HEK293 (cell line): ENCODE measurements at regions not wholly inside any gene's neighbourhood (a gene's known extent, or its start where the extent isn't known, plus 50 kb on each side); places are given as distances from the start of the nearest gene placed in this dataset.
"Not testable (repeated sequence)": the region's sequence is repeated elsewhere in the genome, so short reads cannot be mapped to it uniquely, and the experiment has no call there.

Experiments used
- KLF16 ChIP-seq: fragments of 450-650 bp; formaldehyde crosslinking; IDR thresholded peaks from 2 replicates; pipeline ENCODE4 v1.5.1; 2017; ENCODE audit warnings: missing biosample characterization, missing genetic modification characterization
- KLF7 ChIP-seq: fragments of 450-650 bp; formaldehyde crosslinking; IDR thresholded peaks from 2 replicates; pipeline ENCODE4 v1.5.1; 2016; ENCODE audit warnings: missing biosample characterization, missing genetic modification characterization, borderline replicate concordance
- ZBTB48 ChIP-seq: fragments of 450-650 bp; formaldehyde crosslinking; IDR thresholded peaks from 2 replicates; pipeline ENCODE4 v1.5.1; 2016; ENCODE audit warnings: missing biosample characterization, missing genetic modification characterization
- ZEB2 ChIP-seq: fragments of 450-650 bp; formaldehyde crosslinking; IDR thresholded peaks from 2 replicates; pipeline ENCODE4 v1.5.1; 2016; ENCODE audit warnings: missing biosample characterization, missing genetic modification characterization
- ZNF157 ChIP-seq: fragments of 450-650 bp; formaldehyde crosslinking; IDR thresholded peaks from 2 replicates; pipeline ENCODE4 v1.5.1; 2016; ENCODE audit warnings: missing biosample characterization, missing genetic modification characterization
- ZNF174 ChIP-seq: fragments of 450-650 bp; formaldehyde crosslinking; IDR thresholded peaks from 2 replicates; pipeline ENCODE4 v1.5.0; 2017; ENCODE audit warnings: missing biosample characterization, mild to moderate bottlenecking, missing genetic modification characterization
- ZNF394 ChIP-seq: fragments of 450-650 bp; formaldehyde crosslinking; IDR thresholded peaks from 2 replicates; pipeline ENCODE4 v1.5.1; 2016; ENCODE audit warnings: missing biosample characterization, missing genetic modification characterization, mild to moderate bottlenecking, moderate library complexity, borderline replicate concordance
- ZNF501 ChIP-seq: fragments of 450-650 bp; formaldehyde crosslinking; IDR thresholded peaks from 2 replicates; pipeline ENCODE4 v1.5.1; 2016; ENCODE audit warnings: missing biosample characterization, missing genetic modification characterization
- ZNF558 ChIP-seq: fragments of 450-650 bp; formaldehyde crosslinking; IDR thresholded peaks from 2 replicates; pipeline ENCODE4 v1.5.1; 2016; ENCODE audit warnings: missing biosample characterization, missing genetic modification characterization
- ZNF660 ChIP-seq: fragments of 450-650 bp; IDR thresholded peaks from 2 replicates; pipeline ENCODE4 v1.5.1; 2018; ENCODE audit warnings: missing biosample characterization, mild to moderate bottlenecking, missing genetic modification characterization
- ZNF843 ChIP-seq: fragments of 450-650 bp; formaldehyde crosslinking; IDR thresholded peaks from 2 replicates; pipeline ENCODE4 v1.5.1; 2016; ENCODE audit warnings: missing biosample characterization, missing genetic modification characterization
- TF ChIP-seq, protein P1 (sequence below): fragments of 450-650 bp; formaldehyde crosslinking; IDR thresholded peaks from 2 replicates; pipeline ENCODE4 v1.5.1; 2016; ENCODE audit warnings: missing biosample characterization, missing genetic modification characterization

DNA sequence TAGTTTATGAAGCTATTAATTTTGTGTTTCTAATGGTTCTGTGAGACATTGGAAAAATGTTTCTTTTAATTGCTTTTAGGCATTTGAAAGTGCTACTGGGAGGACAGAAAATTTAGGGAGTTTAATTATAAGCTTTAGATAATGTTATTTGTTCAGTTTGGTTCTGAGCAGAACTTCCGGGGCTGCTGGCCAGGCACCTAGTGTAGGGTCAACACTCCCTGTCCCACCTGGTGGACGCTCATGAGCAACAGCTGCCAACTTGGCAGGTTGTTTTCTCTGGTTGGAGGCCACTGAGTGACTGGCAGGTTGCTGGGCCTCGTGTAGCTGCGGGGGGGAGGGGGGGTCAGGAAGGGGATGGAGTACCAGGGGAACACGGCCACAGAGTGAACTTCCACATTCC lies 250.2 kb downstream of the RTP5 start:
- TF ChIP-seq, protein P1, sequence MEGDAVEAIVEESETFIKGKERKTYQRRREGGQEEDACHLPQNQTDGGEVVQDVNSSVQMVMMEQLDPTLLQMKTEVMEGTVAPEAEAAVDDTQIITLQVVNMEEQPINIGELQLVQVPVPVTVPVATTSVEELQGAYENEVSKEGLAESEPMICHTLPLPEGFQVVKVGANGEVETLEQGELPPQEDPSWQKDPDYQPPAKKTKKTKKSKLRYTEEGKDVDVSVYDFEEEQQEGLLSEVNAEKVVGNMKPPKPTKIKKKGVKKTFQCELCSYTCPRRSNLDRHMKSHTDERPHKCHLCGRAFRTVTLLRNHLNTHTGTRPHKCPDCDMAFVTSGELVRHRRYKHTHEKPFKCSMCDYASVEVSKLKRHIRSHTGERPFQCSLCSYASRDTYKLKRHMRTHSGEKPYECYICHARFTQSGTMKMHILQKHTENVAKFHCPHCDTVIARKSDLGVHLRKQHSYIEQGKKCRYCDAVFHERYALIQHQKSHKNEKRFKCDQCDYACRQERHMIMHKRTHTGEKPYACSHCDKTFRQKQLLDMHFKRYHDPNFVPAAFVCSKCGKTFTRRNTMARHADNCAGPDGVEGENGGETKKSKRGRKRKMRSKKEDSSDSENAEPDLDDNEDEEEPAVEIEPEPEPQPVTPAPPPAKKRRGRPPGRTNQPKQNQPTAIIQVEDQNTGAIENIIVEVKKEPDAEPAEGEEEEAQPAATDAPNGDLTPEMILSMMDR, result not testable (repeated sequence)
- not testable (repeated sequence) for TF ChIP-seq ZNF501, ZNF174, ZEB2, ZNF660, ZNF843, ZBTB48, KLF7, KLF16, ZNF558, ZNF157, ZNF394 (tag by site-specific recombination)
